GM08714 (cell line): ENCODE measurements at regions not wholly inside any gene's neighbourhood (a gene's known extent, or its start where the extent isn't known, plus 50 kb on each side); places are given as distances from the start of the nearest gene placed in this dataset.
"Not testable (repeated sequence)": the region's sequence is repeated elsewhere in the genome, so short reads cannot be mapped to it uniquely, and the experiment has no call there.

Experiments
- H3K4me3 ChIP-seq: fragments of 200-500 bp; sonication (Bioruptor generic); 2 replicates; pipeline ENCODE4 v1.5.1; 2014; ENCODE audit warnings: mild to moderate bottlenecking, low read length, inconsistent platforms
- ZNF274 ChIP-seq: IDR thresholded peaks from 2 replicates; pipeline ENCODE4 v1.6.1; 2012; ENCODE audit warnings: mild to moderate bottlenecking, low read depth, low read length

DNA sequence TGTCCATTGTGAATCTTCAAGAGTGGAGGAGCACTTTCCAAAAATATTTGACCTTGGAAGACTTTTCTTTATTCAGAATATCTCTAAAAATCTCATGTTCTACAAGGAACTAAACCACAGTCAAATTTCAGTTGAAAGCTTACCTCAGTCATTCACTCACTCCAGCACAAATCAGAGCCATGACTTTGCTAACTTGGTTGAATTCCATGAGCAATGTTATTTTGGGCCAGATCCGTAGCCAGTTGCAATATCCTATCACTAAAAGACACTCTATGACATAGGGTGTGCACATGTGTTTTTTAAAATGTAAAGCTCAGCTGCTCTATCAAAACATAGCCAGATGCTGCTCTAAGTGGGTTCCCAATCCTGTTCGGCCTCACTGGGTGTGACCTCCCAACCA is 156.1 kb upstream of the ANKRD55 start:
- no peak overlapping the region for H3K4me3 ChIP-seq
- no peak for TF ChIP-seq ZNF274

DNA sequence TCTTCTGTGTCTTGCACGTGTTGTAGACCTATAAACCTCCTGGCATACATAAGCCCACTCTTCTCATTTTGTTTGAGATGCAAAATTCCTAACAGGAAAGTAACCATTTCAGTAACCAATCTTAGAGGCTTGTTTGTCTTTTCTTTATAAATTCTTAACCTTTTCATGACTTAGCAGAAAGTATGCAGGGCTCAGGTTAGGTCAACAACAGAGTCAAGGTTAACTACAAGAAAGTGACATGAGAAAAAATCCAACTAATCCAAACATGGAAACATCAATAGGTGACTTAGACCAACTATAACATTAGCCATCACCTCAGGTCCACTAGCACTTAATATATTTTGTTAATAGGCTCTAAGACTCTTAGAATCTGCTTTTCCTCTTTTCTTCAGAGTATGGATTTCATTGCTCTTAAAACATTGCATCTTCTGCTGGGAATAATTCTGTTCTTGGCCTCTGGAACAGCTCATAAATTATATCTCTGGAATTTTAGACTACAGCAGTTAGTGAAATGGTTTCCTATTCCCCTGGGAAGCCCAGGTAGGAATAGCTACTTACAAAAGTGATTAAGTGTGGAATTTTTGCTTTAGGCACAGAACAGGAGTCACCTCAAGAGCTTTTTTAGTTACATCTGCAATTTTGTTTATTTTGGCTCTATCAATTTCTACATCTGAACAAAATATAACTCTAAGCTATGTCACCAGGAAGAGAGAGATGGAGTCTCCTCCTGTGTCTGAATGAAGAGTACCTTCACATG is 155.3 kb upstream of the ANKRD55 start:
- TF ChIP-seq ZNF274: no peak

DNA sequence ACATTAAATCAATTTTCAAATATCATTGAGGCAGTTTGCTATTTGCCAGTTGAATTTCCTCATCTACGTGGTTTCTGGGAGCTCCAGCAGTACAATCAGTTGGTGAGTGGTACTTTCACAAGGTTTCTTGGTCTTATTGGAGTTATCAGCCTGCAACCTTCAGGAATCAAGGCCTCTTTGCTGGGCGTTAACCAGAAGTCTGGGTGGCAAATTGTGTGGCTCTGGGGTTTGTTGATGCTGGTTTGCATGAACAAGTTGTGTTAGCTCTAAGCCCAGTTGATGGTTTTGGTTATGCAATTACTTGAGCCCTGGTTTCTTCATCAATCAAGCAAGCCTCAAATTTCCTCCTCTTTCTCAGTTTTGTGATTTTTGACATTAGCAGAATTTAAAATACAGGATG is 152.9 kb upstream of the ANKRD55 start:
- TF ChIP-seq ZNF274: no peak
- no peak overlapping the region for H3K4me3 ChIP-seq

More for the DNA sequence above, 155.3 kb upstream of the ANKRD55 start:
- no peak overlapping the region for H3K4me3 ChIP-seq

DNA sequence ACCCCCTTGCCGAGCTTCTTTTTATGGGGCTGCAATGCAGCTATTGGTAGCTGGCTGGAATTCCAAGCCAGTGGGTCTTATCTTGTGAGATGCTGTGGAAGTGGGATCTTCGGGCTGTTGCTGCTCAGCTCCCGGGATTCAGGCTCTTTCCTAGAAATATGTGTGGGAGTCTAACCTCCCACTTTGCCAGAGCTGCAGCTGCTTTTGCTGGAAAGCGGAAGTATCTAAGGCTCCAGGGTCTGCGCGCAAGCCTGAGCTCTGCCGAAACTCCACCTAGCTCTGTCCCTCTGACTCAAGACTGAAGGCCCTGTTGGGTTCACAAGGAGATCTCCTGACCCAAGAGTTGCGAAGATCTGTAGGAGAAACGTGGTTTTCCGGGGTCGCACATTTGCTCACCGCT is 151.1 kb upstream of the ANKRD55 start:
- H3K4me3 ChIP-seq: no peak overlapping the region
- TF ChIP-seq ZNF274: no peak

DNA sequence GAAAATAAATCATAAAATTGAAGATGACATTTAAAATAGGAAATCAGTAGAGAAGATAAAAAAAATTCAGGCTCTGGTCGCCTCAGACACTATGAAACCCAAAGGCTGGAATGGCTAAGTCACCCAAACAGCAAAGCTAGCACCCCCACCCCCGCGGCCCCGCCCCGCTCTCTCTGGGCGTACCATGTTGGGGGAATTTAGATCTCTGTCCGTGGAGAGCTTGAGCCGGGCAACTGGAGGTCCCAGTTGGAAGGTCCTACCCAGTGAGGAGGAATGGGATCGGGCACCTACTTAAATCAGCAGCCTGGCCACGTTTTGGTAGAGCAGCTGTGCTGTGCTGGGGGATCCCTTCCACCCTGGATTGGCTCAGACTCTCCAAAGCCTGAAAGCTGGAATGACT is 150.6 kb upstream of the ANKRD55 start:
- H3K4me3 ChIP-seq: no peak overlapping the region
- no peak for TF ChIP-seq ZNF274

DNA sequence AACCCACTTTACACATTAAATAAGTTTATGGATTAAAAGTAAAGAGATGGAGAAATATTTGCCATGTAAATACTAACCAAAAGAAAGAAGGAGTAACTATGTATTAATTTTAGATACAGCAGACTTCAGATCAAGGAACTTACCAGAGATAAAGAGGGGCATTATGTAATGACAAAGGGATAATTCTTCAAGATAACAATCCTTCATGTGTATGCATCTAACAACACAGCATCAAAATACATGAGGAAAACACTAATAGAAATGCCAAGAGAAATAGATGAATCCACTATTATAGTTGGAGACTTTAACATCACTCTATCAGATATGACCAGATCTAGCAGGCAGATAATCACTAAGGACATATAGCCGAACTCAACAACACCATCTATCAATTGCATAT is 149.8 kb upstream of the ANKRD55 start:
- H3K4me3 ChIP-seq: no peak overlapping the region
- no peak for TF ChIP-seq ZNF274

DNA sequence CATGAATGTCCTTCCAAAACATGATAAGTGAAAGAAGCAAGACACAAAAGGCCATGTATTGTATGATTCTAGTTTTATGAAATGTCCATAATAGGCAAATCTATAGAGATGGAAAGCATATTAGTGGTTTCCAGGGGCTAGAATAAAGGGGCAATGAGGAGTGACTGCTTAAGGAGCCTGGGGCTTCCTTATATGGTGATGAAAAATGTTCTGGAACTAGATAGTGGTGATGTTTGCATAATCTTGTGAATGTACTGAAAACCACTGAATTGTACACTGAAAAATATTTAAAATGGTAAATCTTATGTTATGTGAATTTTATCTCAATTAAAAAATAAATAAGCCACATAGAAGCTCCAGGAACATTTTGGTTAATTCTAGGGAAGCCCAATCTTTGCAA is 144.4 kb upstream of the ANKRD55 start:
- TF ChIP-seq ZNF274: no peak
- H3K4me3 ChIP-seq: no peak overlapping the region

DNA sequence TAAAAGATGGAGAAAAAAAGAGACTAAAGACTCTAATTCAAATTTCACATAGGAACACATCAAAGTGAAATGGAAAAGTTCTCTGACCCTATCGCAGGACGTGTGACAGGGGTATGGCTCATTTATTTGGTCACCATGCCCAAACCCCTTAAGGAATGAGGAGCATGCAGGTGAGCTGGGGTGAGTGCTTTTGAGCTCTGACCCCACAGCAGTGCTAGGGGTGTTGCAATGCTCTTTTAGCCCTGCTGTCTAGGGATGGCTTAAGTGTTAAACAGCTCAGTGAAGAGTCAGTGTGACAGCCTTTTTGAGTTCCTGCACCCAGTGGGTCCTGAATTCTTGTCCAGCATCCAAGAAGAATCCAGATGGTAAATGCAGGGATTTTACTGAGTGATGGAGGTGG is 143.0 kb upstream of the ANKRD55 start:
- TF ChIP-seq ZNF274: no peak
- no peak overlapping the region for H3K4me3 ChIP-seq

DNA sequence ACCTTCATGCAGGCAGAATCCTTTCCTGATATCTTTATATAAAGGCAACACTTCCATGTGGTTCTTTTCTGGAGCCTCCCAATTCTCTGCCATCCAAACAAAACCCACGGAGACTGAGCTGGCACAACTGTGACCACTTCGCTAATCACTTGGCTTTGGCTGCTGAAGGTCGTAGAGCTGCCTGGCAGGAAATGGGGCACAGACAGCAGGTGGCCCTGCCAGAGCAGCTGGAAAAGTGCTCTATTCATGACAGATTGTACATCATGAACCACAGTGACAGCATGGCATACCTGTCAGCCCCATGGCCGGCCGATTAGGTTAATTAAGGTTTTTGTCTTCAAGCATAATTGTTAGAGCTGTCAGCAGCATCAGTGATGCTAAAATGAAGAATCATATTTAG is 141.9 kb upstream of the ANKRD55 start:
- no peak for TF ChIP-seq ZNF274
- H3K4me3 ChIP-seq: no peak overlapping the region

DNA sequence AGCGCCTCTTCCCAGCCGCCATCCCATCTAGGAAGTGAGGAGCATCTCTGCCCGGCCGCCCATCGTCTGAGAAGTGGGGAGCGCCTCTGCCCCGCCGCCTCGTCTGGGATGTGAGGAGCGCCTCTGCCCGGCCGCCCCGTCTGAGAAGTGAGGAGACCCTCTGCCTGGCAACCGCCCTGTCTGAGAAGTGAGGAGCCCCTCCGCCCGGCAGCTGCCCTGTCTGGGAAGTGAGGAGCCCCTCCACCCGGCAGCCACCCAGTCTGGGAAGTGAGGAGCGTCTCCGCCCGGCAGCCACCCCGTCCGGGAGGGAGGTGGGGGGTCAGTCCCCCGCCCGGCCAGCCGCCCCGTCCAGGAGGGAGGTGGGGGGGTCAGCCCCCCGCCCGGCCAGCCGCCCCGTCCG is 139.4 kb upstream of the ANKRD55 start:
- not testable (repeated sequence) for H3K4me3 ChIP-seq

DNA sequence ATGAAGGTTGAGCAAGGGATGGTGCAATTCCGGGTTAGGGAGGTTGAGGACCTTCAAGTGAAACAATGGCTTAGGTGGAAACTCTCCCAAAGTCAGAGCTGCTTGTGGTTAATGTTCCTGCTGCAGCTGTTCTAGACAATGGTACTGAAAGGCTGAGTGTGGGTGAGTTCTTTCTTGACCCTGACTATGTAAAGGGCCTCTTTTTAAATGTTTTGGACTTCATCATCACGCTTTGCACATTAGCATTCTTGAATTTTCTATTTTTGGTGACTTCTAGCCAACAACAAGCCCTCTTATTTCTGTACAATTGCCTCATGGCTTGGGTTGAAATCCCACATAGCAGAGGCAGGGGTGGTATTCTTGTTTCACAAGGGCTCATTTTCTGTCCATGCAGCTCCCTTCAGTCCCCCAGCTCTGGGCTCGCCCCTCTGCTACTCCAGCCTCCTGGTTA is 136.3 kb upstream of the ANKRD55 start:
- no peak for TF ChIP-seq ZNF274

DNA sequence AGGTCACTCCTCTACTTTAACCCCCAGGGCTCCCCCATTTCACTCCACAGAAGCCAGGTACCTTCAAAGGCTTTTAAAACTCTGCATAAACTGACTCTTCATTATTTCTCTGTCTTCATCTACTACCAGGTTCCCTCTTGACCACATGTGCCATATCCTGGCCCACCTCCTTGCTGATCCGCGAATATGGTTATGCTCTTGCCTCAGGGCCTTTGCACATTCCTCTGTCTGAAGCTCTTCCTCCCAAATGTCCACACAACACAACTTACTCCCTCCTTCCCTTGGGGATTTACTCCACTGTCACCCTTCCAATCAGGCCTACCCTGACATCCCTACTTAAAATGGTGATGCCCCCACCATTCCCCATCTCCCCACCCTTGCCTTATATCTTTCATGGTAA is 134.6 kb upstream of the ANKRD55 start:
- H3K4me3 ChIP-seq: no peak overlapping the region
- TF ChIP-seq ZNF274: no peak

More for the DNA sequence above, 136.3 kb upstream of the ANKRD55 start:
- no peak overlapping the region for H3K4me3 ChIP-seq

DNA sequence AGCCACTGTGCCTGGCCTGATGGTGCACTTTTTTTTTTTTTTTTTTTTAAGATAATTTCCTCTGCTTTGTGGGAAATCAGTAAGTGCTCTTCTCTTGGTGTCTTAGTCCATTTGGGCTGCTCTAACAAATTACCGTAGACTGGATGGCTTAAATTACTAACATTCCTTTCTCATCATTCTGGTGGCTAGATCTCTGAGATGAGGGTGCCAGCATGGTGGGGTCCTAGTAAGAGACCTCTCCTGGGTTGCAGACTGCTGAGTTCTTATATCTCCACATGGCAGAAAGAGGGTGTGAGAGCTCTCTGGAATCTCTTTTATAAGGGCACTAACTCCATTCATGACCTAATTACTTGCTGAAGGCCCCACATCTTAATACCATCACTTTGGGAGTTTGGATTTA is 133.9 kb upstream of the ANKRD55 start:
- no peak for TF ChIP-seq ZNF274
- no peak overlapping the region for H3K4me3 ChIP-seq

DNA sequence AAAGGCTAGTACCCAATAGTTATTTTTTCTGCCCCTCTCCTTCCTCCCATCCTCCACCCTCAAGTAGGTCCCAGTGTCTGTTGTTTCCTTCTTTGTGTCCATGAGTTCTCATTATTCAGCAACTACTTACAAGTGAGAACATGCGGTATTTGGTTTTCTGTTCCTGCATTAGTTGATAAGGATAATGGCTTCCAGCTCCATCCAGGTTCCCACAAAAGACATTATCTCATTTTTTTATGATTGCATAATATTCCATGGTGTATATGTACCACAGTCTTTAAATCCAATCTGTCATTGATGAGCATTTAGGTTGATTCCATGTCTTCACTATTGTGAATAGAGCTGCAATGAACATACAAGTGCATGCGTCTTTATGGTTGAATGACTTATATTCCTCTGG is 128.3 kb upstream of the ANKRD55 start:
- H3K4me3 ChIP-seq: no peak overlapping the region
- TF ChIP-seq ZNF274: no peak

DNA sequence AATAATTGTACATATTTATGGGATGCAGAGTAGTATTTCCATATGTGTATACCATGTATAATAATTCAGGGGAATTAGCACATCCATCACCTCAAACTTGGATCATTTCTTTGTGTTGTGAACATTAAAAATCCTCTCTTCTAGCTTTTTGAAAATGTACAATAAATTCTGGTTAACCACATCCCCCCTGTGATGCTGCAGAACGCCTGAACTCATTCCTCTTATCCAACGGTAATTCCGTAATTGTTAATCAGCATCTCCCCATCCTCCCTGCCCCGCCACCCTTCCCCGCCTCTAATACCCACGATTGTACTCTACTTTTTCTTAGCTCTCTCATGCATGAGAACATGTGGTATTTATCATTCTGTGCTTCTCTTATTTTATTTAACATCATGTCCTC is 127.7 kb upstream of the ANKRD55 start:
- no peak overlapping the region for H3K4me3 ChIP-seq
- TF ChIP-seq ZNF274: no peak

DNA sequence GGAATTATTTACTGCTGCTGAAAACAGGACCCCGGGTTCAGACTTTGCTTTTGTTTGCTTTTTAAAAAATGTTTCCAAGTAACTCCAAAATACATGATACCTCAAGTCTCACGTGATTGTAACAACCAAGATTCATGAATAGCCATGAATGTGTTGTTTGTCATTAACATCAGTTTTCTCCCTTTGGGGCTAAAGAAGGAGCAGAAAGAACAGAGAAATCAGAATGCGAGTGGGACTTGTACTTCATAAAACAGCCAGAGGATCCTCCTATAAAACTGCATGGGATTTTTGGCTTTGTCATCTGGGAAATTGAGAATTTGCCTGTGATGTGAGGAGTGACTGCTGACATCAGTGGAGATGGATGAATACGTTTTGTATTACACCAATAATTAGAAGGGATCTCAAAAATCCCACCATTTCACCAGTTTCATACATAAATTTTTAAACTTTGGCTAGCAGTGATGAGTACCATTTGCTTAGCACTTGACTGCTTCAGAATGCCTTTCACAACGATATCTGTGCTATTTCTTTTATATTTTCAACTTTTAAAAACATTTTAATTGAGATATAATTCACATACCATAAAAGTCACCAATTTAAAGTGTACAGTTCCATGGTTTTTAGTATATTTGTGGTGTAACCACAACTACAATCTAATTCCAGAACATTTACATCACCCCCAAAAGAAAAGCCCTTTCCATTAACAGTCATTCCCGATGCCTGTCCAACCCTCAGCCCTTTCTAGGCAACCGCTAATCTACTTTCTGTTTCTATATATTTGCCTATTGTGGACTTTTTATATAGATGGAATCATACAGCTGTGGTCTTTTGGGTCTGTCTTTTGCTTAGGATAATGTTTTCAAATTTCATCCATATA is 126.9 kb upstream of the ANKRD55 start:
- no peak overlapping the region for H3K4me3 ChIP-seq
- no peak for TF ChIP-seq ZNF274
